ENCODE measurements at regions not wholly inside any gene's neighbourhood (a gene's known extent, or its start where the extent isn't known, plus 50 kb on each side); places are given as distances from the start of the nearest gene placed in this dataset.

DNA sequence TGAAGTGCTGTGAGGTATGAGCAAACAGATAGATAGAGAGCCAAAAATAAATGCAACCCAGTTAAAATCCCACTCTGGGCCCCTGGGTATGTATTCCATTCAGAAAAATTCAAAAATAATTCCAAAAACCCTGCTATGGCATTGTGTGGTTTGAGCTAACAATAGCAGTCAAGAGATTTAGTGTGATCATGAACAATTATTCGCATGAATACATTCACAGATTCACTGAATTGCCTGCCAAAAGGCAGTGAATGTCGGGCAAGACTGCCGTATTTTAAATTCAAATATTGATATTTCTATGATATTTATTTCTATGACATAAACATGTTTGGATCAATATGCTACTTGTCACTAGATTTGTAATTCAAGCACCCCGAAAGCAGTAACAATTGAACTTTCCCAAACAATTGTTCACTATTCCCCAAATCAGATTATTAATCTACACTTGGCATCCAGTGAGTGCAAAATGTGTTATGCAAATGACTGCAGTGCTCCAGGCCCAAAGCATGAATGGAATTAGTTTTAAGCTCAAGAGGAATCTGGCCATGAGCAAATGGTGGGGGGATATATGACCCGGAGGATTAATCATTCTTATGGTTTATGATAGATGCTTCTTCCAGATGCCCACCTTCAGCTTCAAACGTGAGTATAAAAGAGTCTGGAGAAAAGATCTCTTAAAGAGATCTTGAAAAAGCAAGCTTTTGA, 417.0 kb upstream of the MEIS2 start:
- no peak for TF ChIP-seq CTCF (IDR thresholded peaks at IDR 0.05)
- no peak overlapping the region for H3K4me3 ChIP-seq
- no peak overlapping the region for H3K27ac ChIP-seq
- no peak for DNase-seq (ENCODE audit: low spot score)

DNA sequence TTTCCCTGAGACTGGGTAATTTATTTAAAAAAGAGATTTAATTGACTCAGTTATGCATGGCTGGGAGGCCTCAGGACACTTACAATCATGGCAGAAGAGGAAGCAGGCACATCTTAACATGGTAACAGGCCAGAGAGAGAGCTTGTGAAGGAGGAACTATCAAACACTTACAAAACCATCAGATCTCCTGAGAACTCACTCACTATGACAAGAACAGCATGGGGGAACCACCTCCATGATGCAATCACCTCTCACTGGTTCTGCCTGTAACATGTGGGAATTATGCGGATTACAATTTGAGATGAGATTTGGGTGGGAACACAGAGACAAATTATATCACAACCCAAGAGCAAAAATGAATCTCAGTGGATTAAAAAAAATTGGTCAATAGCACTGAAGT, 416.0 kb upstream of the TMCO5A start:
- Histone ChIP-seq H3K4me3 (no peak overlapping the region), H3K27ac (no peak overlapping the region)
- DNase-seq (ENCODE audit: low spot score) = no peak
- no peak for TF ChIP-seq CTCF (IDR thresholded peaks at IDR 0.05)

DNA sequence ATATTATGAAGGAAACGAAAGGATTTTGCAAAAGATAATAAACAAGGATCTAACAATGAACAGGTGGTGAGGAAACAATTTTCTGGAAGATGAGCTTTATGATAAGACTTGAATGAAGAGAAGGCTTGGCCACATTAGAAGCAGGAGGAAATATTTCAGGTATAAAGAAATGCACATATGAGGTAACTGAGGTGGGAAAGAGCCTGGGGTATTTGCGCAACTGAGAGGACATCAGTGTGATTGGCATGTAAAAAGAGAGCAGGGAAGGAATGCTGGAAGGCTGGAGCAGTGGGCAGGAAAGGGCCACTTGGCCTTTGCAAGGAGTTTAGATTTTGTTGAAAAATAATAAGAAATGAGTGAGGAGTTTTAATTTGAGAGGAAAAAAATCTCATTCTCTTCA, 414.4 kb upstream of the TMCO5A start:
- no peak overlapping the region for H3K27ac ChIP-seq
- no peak for TF ChIP-seq CTCF (IDR thresholded peaks at IDR 0.05)
- no peak overlapping the region for H3K4me3 ChIP-seq
- no peak for DNase-seq (ENCODE audit: low spot score)

DNA sequence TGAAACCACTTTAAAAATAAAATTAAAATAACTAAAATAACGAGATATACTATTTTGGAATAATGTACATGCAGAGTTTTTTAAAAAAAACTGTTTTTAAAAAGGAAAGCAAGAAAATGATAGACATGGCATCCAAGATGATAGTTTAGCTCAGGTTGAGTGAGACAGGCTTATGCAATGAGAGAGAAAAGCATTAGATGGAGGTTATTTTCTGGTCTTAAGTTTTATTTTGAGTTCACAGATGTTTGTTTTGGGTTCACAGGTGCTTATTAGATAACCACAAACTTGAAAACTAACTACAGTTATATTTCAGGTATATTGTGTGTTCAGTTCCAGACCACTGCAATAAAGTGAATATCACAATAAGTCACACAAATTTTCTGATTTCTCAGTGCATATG, 413.6 kb upstream of the TMCO5A start:
- TF ChIP-seq CTCF (IDR thresholded peaks at IDR 0.05) = no peak
- Histone ChIP-seq H3K27ac (no peak overlapping the region), H3K4me3 (no peak overlapping the region)
- DNase-seq (ENCODE audit: low spot score) = no peak

DNA sequence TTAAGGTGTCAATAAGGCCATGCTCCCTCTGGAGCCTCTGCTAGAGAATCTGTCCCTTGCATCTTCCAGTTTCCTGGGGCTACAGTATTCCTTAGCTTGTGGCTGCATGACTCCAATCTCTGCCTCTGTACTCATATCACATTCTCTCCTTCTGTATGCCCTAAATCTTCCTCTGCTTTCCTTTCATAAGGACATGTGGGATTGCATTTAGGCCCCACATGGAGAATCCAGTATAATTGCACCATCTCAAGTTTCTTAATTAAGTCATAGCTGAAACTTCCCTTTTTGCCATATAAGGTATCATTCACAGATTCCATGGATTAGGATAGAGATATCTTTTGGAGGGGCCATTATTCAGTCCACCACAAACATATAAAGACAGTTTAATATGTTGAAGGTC, 409.8 kb upstream of the TMCO5A start:
- TF ChIP-seq CTCF (IDR thresholded peaks at IDR 0.05) = no peak
- Histone ChIP-seq H3K27ac (no peak overlapping the region), H3K4me3 (no peak overlapping the region)
- no peak for DNase-seq (ENCODE audit: low spot score)

- DNase-seq (ENCODE audit: low spot score) = no peak
- TF ChIP-seq CTCF (IDR thresholded peaks at IDR 0.05) = no peak
- Histone ChIP-seq H3K4me3 (no peak overlapping the region), H3K27ac (no peak overlapping the region)
Measured at GRCh38 chr15:37528432-37528831, 406.0 kb upstream of the TMCO5A start.

DNA sequence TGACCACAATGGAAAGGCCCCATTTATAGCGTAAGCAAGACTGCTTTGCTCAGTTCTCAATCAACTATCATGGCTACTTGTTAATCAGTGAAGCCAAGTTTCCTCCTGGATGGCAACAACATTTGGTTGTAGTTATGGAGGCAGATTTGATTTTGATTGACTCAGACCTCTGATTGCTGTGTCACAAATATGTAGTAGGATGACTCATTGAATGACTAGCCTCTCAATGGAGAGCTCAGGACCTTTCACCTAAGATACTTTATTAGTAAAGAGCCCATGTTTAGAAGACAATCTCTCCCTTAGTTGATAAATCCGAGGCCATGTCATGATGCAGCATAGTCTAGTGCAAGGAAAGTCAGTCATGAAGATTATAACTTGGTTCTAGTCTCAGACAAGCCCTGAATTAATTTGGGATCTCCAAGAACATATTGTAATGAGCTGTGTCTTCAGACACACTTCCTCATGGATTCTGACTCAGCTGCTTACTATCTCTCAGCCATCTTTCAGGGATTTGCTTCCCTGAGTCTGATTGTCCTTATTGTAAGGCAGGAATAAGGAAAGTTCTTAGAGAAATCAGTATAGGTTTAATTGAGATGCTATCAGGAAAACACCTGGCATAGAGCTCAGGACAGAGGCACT, 397.4 kb upstream of the TMCO5A start:
- no peak for TF ChIP-seq CTCF (IDR thresholded peaks at IDR 0.05)
- H3K27ac ChIP-seq = no peak overlapping the region
- H3K4me3 ChIP-seq = no peak overlapping the region
- no peak for DNase-seq (ENCODE audit: low spot score)

All from coronary artery (tissue), 2 donors.